ENCODE measurements at regions not wholly inside any gene's neighbourhood (a gene's known extent, or its start where the extent isn't known, plus 50 kb on each side); places are given as distances from the start of the nearest gene placed in this dataset.

DNA sequence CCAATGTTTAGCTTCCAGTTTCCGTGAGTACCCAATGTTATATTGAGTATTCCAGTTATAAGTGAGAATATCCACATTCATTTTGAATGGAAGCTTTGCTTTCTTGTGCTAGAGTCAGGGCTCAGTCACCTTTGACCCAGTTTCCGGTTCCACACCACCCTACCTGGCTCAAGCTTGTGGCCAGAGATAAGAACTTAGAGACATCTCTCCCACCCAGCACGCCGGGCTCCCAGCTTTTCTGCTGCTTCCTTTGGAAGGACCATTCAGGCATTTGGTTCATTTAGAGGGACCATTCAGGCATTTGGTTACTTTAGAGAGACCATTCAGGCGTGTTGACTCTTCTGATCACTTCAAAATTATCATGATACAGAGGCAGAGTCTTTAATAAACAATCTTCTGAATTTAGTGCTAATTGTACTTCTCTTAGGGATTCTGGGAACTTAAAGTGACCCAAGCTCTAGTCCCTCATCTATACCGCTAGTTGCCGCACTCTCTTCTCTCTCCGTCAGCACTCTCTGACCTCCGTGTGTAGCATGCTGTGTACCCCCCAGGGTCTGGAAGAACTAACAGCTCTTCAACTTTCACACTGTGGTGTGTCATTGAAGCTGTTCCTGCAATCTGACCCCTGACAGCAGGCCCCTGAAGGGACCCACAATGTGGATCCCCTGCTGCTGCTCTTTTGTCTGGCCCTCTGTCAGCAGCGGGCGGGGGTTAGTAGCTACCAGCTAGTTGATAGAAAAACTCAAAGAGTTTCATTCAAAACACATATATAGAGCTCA, 943.1 kb downstream of the ARAP2 start:
- TF ChIP-seq POLR2A (IDR thresholded peaks at IDR 0.05), result no peak
- TF ChIP-seq, protein P1, sequence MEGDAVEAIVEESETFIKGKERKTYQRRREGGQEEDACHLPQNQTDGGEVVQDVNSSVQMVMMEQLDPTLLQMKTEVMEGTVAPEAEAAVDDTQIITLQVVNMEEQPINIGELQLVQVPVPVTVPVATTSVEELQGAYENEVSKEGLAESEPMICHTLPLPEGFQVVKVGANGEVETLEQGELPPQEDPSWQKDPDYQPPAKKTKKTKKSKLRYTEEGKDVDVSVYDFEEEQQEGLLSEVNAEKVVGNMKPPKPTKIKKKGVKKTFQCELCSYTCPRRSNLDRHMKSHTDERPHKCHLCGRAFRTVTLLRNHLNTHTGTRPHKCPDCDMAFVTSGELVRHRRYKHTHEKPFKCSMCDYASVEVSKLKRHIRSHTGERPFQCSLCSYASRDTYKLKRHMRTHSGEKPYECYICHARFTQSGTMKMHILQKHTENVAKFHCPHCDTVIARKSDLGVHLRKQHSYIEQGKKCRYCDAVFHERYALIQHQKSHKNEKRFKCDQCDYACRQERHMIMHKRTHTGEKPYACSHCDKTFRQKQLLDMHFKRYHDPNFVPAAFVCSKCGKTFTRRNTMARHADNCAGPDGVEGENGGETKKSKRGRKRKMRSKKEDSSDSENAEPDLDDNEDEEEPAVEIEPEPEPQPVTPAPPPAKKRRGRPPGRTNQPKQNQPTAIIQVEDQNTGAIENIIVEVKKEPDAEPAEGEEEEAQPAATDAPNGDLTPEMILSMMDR (IDR thresholded peaks at IDR 0.05), result no peak
